Caco-2 (cell line): ENCODE measurements at regions not wholly inside any gene's neighbourhood (a gene's known extent, or its start where the extent isn't known, plus 50 kb on each side); places are given as distances from the start of the nearest gene placed in this dataset.

Source experiments
- BruUV-seq: library from RNA; stranded (reverse); fragments of 400-500 nt; replicated peaks from 2 replicates; lab custom pipeline; 2021; lab: Mats Ljungman, UMichigan
- CTCF ChIA-PET: fragments of 300-600 bp; sonication (Branson Sonifier 250); formaldehyde crosslinking; loops from one replicate; lab custom pipeline; 2022; ENCODE audit warnings: antibody characterized with exemption; lab: Charles Lee
- POLR2A ChIA-PET: fragments of 300-600 bp; sonication (Branson Sonifier 250); formaldehyde crosslinking; loops from one replicate; lab custom pipeline; 2022; ENCODE audit warnings: antibody characterized with exemption; lab: Charles Lee
- DNase-seq, 2 experiments: peaks; one replicate each; pipeline versions ENCODE4 v3.0.0 to v3.0.0-alpha.2; 2020 to 2022
- H3K27me3 ChIP-seq: replicated peaks from 2 replicates; pipeline ENCODE4 v1.6.0; 2011; ENCODE audit warnings: low read length; ENCODE audit not compliant: control insufficient read depth, insufficient read depth
- H3K36me3 ChIP-seq: 2 replicates; pipeline ENCODE4 v1.5.1; 2011; ENCODE audit warnings: low read length; ENCODE audit not compliant: control insufficient read depth, insufficient read depth
- H3K4me1 ChIP-seq: fragments of 250-450 bp; sonication (Bioruptor Pico); 2 replicates; pipeline ENCODE4 v1.5.1; 2020; ENCODE audit warnings: mild to moderate bottlenecking
- H3K4me3 ChIP-seq: 2 replicates; pipeline ENCODE4 v1.5.1; 2011; ENCODE audit warnings: low read depth, mild to moderate bottlenecking, control low read depth, low read length
- H3K9me3 ChIP-seq: fragments of 250-450 bp; sonication (Bioruptor Pico); 2 replicates; pipeline ENCODE4 v1.5.1; 2020; ENCODE audit warnings: mild to moderate bottlenecking, moderate library complexity
- H3K27ac Mint-ChIP-seq: one replicate; pipeline ENCODE4 v1.8.0; 2022; ENCODE audit warnings: mixed read lengths; ENCODE audit not compliant: unreplicated experiment
- H3K27me3 Mint-ChIP-seq: one replicate; pipeline ENCODE4 v1.8.0; 2022; ENCODE audit warnings: mixed read lengths; ENCODE audit not compliant: insufficient read depth, unreplicated experiment
- H3K36me3 Mint-ChIP-seq: one replicate; pipeline ENCODE4 v1.8.0; 2022; ENCODE audit warnings: mild to moderate bottlenecking, mixed read lengths; ENCODE audit not compliant: insufficient read depth, unreplicated experiment
- H3K4me1 Mint-ChIP-seq: one replicate; pipeline ENCODE4 v1.8.0; 2022; ENCODE audit warnings: low read depth, mixed read lengths; ENCODE audit not compliant: unreplicated experiment
- H3K4me3 Mint-ChIP-seq: one replicate; pipeline ENCODE4 v1.8.0; 2022; ENCODE audit warnings: mild to moderate bottlenecking, moderate library complexity, mixed read lengths; ENCODE audit not compliant: unreplicated experiment
- H3K9me3 Mint-ChIP-seq: one replicate; pipeline ENCODE4 v1.8.0; 2022; ENCODE audit warnings: mixed read lengths; ENCODE audit not compliant: unreplicated experiment
- CTCF ChIP-seq, 2 experiments: fragments of 200-600 bp in 1 of 2; IDR thresholded peaks; 1 replicate in 1 of 2; 2 replicates in 1 of 2; pipeline versions ENCODE4 v1.5.1 to v1.8.0; 2011 to 2022; ENCODE audit warnings: antibody characterized with exemption in 1 of 2, control low read depth in 1 of 2, inconsistent platforms in 1 of 2, low read depth in 1 of 2, low read length in 1 of 2, mild to moderate bottlenecking in 1 of 2, moderate library complexity in 1 of 2; ENCODE audit not compliant: insufficient read depth in 1 of 2, severe bottlenecking in 1 of 2, unreplicated experiment in 1 of 2
- intact Hi-C: fragments of 100-400 bp; cut with micrococcal nuclease; formaldehyde crosslinking; loops from one replicate; pipeline ENCODE4 v1.10.0; 2022; ENCODE audit not compliant: unreplicated experiment

DNA sequence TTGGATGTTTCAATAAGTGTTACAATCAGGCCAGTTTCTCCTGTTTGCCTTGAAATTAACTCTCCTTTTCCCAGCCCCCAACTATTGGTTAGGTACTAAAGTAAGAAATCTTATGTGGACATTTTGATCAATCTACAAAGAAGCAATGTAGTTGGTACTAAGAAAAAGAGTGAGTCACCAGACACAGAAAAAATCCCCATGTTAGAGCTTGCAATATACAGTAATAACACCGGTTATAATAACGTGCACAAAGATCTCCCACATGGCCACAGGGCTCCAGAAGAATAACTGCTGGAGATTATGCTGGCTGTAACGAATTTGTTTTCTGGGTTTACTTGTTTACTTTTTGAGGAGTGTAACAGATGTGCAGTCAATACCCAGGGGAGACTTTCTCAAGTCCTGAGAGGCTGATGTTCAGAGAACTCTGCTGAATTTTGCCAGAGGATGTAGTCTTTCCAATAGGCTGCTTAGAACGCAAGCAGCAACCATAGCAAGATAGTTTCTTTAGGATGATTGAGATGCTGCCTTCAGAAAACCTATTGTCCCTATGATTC lies 166.2 kb upstream of the SPACA1 start:
- Mint-ChIP-seq H3K36me3 (no peaks in the 10 kb centered on the region), H3K27me3 (no peaks in the 10 kb centered on the region), H3K4me3 (no peak overlapping the region), H3K9me3 (no peaks in the 10 kb centered on the region), H3K27ac (no peak overlapping the region), H3K4me1 (no peaks in the 10 kb centered on the region)
- ChIA-PET CTCF (no interaction called here), POLR2A (no interaction called here)
- TF ChIP-seq CTCF (IDR thresholded peaks at IDR 0.05; ENCODE audit: insufficient read depth in 1 of 2, low read depth in 1 of 2, low read length in 1 of 2, severe bottlenecking in 1 of 2, unreplicated experiment in 1 of 2): no peak
- Histone ChIP-seq H3K9me3 (no peaks in the 10 kb centered on the region), H3K36me3 (no peaks in the 10 kb centered on the region), H3K4me1 (no peaks in the 10 kb centered on the region), H3K4me3 (no peak overlapping the region), H3K27me3 (no peaks in the 10 kb centered on the region; the same call in none of the 2 replicates)
- intact Hi-C loops: no loop called here
- no TSS peak for BruUV-seq
- DNase-seq: no peak

- ChIA-PET CTCF (no interaction called here), POLR2A (no interaction called here)
- DNase-seq: no peak
- H3K4me3 Mint-ChIP-seq: no peak overlapping the region
- no TSS peak for BruUV-seq
- H3K36me3 Mint-ChIP-seq: no peaks in the 10 kb centered on the region
- peaks cover 5% of the 10 kb centered on the region for H3K27me3 Mint-ChIP-seq
- no peak overlapping the region for H3K27ac Mint-ChIP-seq
- no peaks in the 10 kb centered on the region for H3K4me1 ChIP-seq
- intact Hi-C loops: no loop called here
- no peaks in the 10 kb centered on the region for H3K36me3 ChIP-seq
- H3K9me3 Mint-ChIP-seq: no peaks in the 10 kb centered on the region
- H3K4me3 ChIP-seq: no peak overlapping the region
- no peak for TF ChIP-seq CTCF (IDR thresholded peaks at IDR 0.05; ENCODE audit: insufficient read depth in 1 of 2, low read depth in 1 of 2, low read length in 1 of 2, severe bottlenecking in 1 of 2, unreplicated experiment in 1 of 2)
- no peaks in the 10 kb centered on the region; the same call in none of the 2 replicates for H3K27me3 ChIP-seq
- no peaks in the 10 kb centered on the region for H3K4me1 Mint-ChIP-seq
- no peaks in the 10 kb centered on the region for H3K9me3 ChIP-seq
These were observed 168.3 kb upstream of the SPACA1 start for GRCh38 chr6:87879132-87879861.

DNA sequence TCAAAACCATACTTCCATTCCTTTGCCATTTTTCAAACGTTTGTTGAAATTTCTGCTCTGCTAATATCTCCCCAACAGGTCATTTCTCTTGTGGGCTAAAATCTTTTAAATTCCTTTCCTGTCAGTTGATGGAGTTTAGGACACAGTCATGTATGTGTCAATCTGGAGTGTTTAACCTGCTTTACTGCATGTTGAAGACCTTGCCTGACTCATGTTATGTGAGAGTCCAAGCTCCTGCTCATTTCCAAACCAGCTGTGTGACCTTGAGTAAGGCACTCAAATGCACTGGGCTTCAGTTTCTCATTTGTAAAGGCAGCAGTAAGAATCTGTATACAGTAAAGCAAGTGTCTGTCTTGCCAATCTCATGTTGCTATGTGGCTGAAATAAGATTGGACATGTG lies 171.9 kb upstream of the SPACA1 start:
- no peak for TF ChIP-seq CTCF (IDR thresholded peaks at IDR 0.05; ENCODE audit: insufficient read depth in 1 of 2, low read depth in 1 of 2, low read length in 1 of 2, severe bottlenecking in 1 of 2, unreplicated experiment in 1 of 2)
- Mint-ChIP-seq H3K4me3 (no peak overlapping the region), H3K4me1 (no peaks in the 10 kb centered on the region), H3K36me3 (no peaks in the 10 kb centered on the region), H3K9me3 (no peaks in the 10 kb centered on the region), H3K27me3 (peaks cover 9% of the 10 kb centered on the region), H3K27ac (no peak overlapping the region)
- Histone ChIP-seq H3K27me3 (no peaks in the 10 kb centered on the region; the same call in none of the 2 replicates), H3K4me3 (no peak overlapping the region), H3K9me3 (no peaks in the 10 kb centered on the region), H3K36me3 (no peaks in the 10 kb centered on the region), H3K4me1 (no peaks in the 10 kb centered on the region)
- ChIA-PET CTCF (no interaction called here), POLR2A (no interaction called here)
- DNase-seq: no peak
- intact Hi-C loops: no loop called here
- BruUV-seq: no TSS peak
